ENCODE measurements at regions not wholly inside any gene's neighbourhood (a gene's known extent, or its start where the extent isn't known, plus 50 kb on each side); places are given as distances from the start of the nearest gene placed in this dataset.

- peaks cover 30% of the 10 kb centered on the region for H3K4me1 ChIP-seq (ENCODE audit: control insufficient read depth, extremely low read depth, insufficient read depth, low read length)
- no peak for FAIRE-seq
- peak overlapping the region; percentile 45 for H3K27ac ChIP-seq (ENCODE audit: control insufficient read depth, insufficient read depth, low read length)
These were observed 61.2 kb upstream of the NOCT start for GRCh38 chr4:138954428-138954827.

DNA sequence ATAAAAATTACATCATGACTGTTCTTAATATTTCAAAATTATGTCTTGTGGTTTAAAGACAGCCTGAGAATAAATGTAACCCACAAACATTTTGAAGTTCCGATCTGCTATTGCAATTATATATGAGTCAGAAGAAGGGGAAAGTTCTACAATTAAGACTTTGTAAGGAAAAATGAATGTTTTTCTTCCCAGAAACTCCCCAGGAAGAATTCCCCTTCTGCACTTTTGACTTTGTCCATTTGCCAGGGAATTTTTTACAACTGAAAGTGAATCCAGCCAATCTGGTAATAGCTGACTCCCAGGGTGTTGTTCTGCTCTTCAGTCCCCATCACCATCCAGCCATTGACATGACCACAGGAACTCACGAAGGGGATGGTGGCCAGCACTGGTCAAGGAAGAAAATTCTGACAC lies 61.6 kb upstream of the NOCT start:
- H4K20me1 ChIP-seq (ENCODE audit: control insufficient read depth, extremely low read depth, insufficient read depth, low read length), result no peaks in the 10 kb centered on the region
- no peak overlapping the region for H3K4me3 ChIP-seq (ENCODE audit: control insufficient read depth in 2 of 3, extremely low read depth in 1 of 3, insufficient read depth in 2 of 3, low read depth in 1 of 3, low read length in 3 of 3)
- peak overlapping the region; percentile 8 for H3K4me2 ChIP-seq (ENCODE audit: control insufficient read depth, extremely low read depth, insufficient read depth, low read depth, low read length)
- no peak for DNase-seq (ENCODE audit: low read depth, low spot score)
- H3K27me3 ChIP-seq (ENCODE audit: control insufficient read depth, extremely low read depth, insufficient read depth, low read length), result no peaks in the 10 kb centered on the region
- H3K9me3 ChIP-seq (ENCODE audit: control insufficient read depth, low read depth, low read length), result no peaks in the 10 kb centered on the region
- no peaks in the 10 kb centered on the region for H3K36me3 ChIP-seq (ENCODE audit: control insufficient read depth in 2 of 2, extremely low read depth in 1 of 2, insufficient read depth in 2 of 2, low read length in 2 of 2)
- no peak for TF ChIP-seq EZH2 (IDR thresholded peaks at IDR 0.05; ENCODE audit: low read length)
- TF ChIP-seq, protein P1, sequence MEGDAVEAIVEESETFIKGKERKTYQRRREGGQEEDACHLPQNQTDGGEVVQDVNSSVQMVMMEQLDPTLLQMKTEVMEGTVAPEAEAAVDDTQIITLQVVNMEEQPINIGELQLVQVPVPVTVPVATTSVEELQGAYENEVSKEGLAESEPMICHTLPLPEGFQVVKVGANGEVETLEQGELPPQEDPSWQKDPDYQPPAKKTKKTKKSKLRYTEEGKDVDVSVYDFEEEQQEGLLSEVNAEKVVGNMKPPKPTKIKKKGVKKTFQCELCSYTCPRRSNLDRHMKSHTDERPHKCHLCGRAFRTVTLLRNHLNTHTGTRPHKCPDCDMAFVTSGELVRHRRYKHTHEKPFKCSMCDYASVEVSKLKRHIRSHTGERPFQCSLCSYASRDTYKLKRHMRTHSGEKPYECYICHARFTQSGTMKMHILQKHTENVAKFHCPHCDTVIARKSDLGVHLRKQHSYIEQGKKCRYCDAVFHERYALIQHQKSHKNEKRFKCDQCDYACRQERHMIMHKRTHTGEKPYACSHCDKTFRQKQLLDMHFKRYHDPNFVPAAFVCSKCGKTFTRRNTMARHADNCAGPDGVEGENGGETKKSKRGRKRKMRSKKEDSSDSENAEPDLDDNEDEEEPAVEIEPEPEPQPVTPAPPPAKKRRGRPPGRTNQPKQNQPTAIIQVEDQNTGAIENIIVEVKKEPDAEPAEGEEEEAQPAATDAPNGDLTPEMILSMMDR (optimal IDR thresholded peaks at IDR 0.05 in 1 of 3, IDR thresholded peaks at IDR 0.05 in 1 of 3, conservative IDR thresholded peaks at IDR 0.05 in 1 of 3; ENCODE audit: extremely low read depth in 1 of 3, insufficient read depth in 2 of 3, low read length in 3 of 3), result no peak
- FAIRE-seq, result peak; percentile 48
- peak overlapping the region; percentile 38 for H2AFZ ChIP-seq (ENCODE audit: control insufficient read depth, low read length)
- dilution Hi-C loops (cut with MboI; ENCODE audit: extremely low pct_ligation_motif_present, low sequenced_read_pairs), result no loop called here
- H3K4me1 ChIP-seq (ENCODE audit: control insufficient read depth, extremely low read depth, insufficient read depth, low read length), result peaks cover 33% of the 10 kb centered on the region
- H3K9me1 ChIP-seq (ENCODE audit: control insufficient read depth, extremely low read depth, insufficient read depth, low read length), result no peaks in the 10 kb centered on the region
- peak overlapping the region; percentile 45 for H3K27ac ChIP-seq (ENCODE audit: control insufficient read depth, insufficient read depth, low read length)
- peak overlapping the region; percentile 22 for H3K9ac ChIP-seq (ENCODE audit: control insufficient read depth, extremely low read depth, insufficient read depth, low read length)
- H3K79me2 ChIP-seq (ENCODE audit: control insufficient read depth, insufficient read depth, low read length), result no peaks in the 10 kb centered on the region

More at GRCh38 chr4:138954428-138954827, 61.2 kb upstream of the NOCT start:
- dilution Hi-C loops (cut with MboI; ENCODE audit: extremely low pct_ligation_motif_present, low sequenced_read_pairs), result no loop called here
- Histone ChIP-seq H3K4me2 (ENCODE audit: control insufficient read depth, extremely low read depth, insufficient read depth, low read depth, low read length) (no peak overlapping the region), H4K20me1 (ENCODE audit: control insufficient read depth, extremely low read depth, insufficient read depth, low read length) (no peaks in the 10 kb centered on the region), H3K9me3 (ENCODE audit: control insufficient read depth, low read depth, low read length) (no peaks in the 10 kb centered on the region), H3K27me3 (ENCODE audit: control insufficient read depth, extremely low read depth, insufficient read depth, low read length) (no peaks in the 10 kb centered on the region), H3K4me3 (ENCODE audit: control insufficient read depth in 2 of 3, extremely low read depth in 1 of 3, insufficient read depth in 2 of 3, low read depth in 1 of 3, low read length in 3 of 3) (no peak overlapping the region), H3K79me2 (ENCODE audit: control insufficient read depth, insufficient read depth, low read length) (no peaks in the 10 kb centered on the region), H3K9ac (ENCODE audit: control insufficient read depth, extremely low read depth, insufficient read depth, low read length) (peak overlapping the region; percentile 8), H3K36me3 (ENCODE audit: control insufficient read depth in 2 of 2, extremely low read depth in 1 of 2, insufficient read depth in 2 of 2, low read length in 2 of 2) (no peaks in the 10 kb centered on the region), H3K9me1 (ENCODE audit: control insufficient read depth, extremely low read depth, insufficient read depth, low read length) (no peaks in the 10 kb centered on the region), H2AFZ (ENCODE audit: control insufficient read depth, low read length) (peak overlapping the region; percentile 38)
- DNase-seq (ENCODE audit: low read depth, low spot score), result no peak
- TF ChIP-seq EZH2 (IDR thresholded peaks at IDR 0.05; ENCODE audit: low read length), result no peak
- TF ChIP-seq, protein P1 (optimal IDR thresholded peaks at IDR 0.05 in 1 of 3, IDR thresholded peaks at IDR 0.05 in 1 of 3, conservative IDR thresholded peaks at IDR 0.05 in 1 of 3; ENCODE audit: extremely low read depth in 1 of 3, insufficient read depth in 2 of 3, low read length in 3 of 3), result no peak
